ENCODE measurements at regions not wholly inside any gene's neighbourhood (a gene's known extent, or its start where the extent isn't known, plus 50 kb on each side); places are given as distances from the start of the nearest gene placed in this dataset.
A peak's percentile ranks its signal among the peaks of the same experiment; 100 is the strongest.
"Not testable (repeated sequence)": the region's sequence is repeated elsewhere in the genome, so short reads cannot be mapped to it uniquely, and the experiment has no call there.

DNA sequence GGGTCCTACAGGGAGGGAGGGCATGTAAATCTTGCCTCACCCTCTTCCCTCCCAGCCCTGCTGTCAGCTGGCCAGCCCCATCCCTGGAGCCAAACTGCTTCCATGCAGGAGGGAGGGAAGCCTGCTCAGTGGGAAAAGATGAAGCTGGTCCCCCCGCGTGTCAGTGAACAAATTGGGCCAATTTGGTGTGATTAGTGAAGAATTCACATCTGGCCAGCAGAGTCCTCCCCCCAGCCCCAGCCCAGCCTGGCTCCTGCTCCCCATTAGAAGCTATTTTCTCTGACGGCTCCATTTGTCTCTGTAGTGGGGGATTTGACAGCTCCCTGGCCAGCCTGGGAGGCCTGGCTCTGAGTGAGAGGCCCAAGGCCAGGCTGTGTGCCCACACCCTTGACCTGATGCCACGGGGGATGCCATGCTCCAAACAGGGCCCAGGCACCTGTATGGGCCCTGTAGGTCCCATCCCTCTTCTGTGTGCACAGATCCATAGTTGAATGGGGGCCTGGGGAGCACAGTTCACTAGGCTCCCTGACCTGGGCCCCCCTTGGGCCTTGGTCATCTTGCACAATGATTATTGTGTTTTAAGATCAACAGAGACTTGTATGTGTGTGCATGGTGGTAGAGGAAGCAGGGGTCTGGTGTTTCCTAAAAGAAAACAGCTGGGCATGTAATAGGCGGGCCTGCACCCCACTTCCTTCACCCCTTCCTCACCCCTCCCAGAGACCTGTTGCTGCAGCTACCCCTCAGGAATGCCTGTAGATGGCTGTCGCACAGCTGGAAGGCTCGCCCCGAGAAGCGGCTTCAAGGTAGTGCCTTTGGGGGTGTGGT lies 50.7 kb upstream of the TAC4 start:
- DNase-seq (ENCODE audit: low read depth) = no peak

DNA sequence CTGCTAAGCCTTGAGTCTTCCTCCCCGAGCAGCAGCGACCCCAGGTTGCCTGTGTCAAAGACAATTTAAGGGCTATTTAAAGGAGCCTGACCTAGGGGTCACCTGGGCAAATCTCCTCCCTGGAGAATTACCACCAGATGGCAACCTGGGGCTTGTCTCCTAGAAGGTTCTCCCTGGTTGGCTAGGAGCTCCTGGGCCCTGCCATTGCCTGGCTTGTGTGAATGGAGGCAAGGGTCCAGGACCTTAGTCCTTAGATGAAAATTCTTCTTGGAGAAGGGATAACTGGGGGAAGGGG lies 51.3 kb upstream of the TAC4 start:
- DNase-seq (ENCODE audit: low read depth) = no peak

DNA sequence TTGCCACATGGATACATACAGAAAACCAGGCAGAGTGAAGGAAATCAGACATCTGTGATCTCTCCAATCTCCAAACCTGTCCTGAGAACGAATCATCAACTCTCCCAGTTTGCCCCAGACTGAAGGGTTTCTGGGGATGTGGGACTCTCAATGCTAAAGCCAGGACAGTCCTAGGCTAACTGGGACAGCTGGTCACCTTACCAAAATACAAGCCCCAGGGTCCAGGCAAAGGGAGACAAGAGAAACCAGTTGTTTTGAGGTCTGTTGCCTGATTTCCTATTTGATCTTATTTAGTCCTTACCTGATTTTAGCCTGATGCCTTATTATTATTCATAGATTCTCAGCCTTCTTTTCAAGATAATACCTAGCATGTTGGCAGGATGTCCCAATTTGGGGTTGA lies 51.7 kb upstream of the TAC4 start:
- no peak for DNase-seq (ENCODE audit: low read depth)

DNA sequence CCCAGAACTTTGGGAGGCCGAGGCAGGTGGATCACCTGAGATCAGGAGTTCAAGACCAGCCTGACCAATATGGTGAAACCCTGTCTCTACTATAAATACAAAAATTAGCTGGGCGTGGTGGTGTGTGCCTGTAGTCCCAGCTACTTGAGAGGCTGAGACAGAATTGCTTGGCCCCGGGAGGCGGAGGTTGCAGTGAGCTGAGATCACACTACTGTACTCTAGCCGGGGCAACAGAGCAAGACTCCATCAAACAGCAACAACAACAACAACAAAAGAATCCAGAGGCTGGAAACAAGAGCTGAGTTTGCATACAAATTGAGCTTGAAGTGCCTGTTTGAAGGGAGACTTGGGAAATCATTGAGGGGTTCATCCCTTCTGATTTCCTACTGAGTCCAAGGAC lies 52.9 kb upstream of the TAC4 start:
- not testable (repeated sequence) for DNase-seq (ENCODE audit: low read depth)

DNA sequence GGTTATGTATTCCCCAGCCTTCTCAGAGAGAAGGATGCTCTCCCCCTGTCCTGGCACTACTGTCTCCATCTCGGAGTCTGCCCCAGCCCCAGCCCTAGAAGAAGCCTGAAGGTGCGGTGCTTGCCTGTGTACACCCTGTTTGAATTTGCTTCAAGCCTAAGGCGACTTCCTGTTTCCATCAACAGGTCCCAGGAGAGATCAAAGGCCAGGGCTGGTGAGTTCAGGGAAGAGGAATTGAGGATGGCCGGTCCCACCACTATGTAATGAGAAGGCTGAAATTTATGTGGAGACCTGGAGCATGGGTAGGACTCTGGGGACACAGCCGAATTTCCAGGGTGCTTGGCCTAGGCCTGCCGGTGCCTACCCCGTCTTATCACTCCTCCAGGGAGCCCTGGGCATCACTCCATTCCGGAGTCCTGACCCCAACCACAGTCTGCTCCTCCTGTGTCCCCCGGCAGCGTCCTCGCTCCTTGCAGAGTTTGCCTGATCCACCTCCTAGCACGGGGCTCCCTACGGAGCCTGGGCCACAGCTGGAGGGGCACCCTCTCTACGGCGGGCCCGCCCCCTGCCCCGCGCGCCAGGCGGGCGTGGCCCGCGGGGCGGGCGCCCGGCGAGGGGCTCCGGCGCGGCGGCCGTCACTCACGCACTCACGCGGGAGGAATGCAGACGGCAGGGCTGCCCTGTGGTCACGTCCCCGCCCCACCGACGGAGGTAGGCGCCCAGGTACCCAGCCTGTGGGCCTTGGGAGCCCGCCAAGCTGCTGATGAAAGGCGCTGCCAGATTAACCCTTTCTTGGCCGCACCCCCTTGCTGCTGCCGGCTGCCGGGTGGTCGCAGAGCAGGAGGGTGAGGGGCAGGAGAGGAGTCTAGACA lies 53.8 kb upstream of the TAC4 start:
- no peak for DNase-seq (ENCODE audit: low read depth)

DNA sequence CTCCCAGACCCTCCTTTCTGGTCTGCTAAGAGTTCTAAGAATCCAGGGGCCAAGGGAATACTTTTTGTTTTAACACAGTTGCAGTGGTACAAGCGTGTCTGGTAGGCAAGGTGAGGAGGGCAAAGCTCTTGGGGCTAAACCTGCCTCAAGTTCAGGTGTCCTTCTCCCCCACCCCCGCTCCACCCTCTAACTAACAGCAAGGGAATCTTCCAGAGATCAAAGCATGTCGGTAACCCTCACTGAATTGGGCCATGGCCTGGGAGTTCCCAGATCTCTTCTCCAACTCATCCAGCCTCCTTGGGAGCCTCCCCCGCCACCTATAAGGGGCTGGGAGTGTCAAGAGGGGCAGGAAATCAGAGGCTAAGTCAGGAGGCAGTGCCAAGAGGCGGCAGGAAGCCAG lies 55.7 kb upstream of the TAC4 start:
- DNase-seq (ENCODE audit: low read depth) = no peak

DNA sequence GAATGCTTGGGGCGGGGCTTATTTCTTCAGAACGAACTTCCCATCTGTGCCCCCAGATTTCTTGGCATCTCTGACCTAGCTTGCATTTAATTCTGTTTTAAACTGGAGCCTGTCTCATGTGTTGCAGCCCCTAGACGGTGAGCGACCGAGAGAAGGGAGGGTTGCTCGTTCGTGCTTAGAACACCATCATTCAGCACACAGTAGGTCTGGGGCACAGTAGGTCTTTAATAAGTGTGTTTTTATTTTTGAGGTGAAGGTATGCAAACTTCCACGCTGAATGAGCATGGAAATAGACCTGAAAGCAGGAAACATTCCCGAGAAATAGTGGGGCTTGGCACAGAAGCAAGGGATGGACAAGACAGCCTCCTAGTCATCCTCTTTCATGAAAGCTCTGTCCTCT lies 57.0 kb upstream of the TAC4 start:
- DNase-seq (ENCODE audit: low read depth) = no peak

DNA sequence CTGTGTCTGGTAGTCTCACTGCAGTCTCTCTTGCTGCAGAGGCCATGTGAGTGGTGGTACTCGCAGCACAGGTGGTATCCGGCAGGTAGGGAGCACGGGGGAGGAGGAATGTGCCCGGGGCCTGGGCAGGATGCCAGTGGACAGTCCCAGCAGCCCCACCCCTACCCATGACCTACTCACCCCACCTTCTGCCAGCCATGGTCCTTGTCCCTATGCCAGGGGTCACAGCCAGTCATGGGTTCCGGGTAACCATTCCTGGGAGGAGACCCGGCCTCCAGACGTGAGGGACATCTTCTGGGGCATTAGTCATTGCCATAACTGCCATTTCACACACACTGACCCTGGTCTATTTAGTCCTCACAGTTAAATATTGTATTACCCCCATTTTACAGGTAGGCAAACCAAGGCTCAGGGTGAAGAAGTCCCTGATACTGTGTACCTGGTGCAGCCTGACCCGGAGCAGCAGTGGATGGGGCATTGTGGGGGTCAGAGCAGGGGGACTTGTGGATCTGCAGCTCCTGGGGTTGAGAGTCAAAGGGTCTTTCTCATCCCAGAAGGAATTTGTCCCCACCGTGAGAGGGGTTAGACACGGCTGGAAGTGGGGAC lies 58.8 kb upstream of the TAC4 start:
- no peak for DNase-seq (ENCODE audit: low read depth)

DNA sequence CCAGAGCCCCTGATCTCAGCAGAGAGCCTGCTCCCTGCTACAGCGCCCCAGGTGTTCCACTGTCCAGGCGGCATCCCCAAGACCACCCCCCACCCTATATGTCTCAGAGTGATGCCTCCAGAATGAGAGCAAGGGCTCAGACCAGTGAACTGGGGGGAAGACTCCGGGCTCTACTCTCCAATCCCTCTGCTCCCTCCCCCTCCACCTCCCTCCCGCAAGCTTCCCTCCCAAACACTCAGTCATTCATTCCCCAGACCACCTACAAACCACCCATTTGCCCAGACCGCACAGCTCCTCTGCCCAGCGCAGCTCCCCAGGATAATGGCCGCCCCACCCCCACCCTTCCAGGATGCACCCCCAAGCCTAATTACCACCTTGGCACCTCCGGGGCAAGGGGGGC lies 59.4 kb upstream of the TAC4 start:
- no peak for DNase-seq (ENCODE audit: low read depth)

DNA sequence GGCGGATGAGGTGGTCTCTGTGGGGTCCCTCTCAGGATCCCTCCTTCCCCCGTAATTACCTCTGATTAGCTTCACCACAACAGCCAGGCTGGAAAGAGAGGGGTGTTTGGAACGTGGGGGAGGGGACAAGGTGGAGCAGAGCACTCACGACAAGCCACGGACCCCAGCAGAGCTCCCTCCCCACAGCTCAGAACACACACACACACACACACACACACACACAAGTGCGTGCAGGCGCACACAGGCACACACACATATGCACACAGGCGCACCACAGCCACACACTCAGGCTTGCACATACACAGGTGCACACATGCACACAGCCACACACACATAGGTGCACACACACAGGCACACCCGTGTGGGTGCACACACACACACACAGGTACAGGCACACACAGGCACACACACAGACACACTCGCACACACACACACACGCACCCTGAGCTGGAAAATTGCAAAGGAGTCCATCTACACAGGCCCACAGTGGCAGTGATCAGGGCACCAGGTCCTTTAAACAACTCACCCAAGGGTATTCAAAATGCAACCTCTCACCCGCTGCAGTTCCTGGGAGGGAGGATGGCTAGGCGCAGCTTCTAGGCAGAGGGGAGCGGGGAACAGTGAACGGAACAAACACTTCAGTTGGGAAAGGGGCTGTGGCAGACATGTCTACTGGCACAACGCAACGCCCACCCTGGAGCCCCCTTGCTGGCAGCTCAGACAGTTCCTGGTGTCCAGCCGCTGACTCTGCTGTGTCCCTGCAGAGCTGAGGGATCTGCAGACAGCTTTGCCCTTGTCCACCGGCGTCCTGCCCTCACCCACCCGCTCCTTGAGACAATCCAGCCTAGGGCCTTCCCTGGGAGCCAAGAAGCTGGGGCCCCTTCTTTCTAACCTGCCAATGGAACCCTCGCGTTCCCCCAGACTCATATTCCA lies 59.9 kb upstream of the DLX4 start:
- no peak for DNase-seq (ENCODE audit: low read depth)

DNA sequence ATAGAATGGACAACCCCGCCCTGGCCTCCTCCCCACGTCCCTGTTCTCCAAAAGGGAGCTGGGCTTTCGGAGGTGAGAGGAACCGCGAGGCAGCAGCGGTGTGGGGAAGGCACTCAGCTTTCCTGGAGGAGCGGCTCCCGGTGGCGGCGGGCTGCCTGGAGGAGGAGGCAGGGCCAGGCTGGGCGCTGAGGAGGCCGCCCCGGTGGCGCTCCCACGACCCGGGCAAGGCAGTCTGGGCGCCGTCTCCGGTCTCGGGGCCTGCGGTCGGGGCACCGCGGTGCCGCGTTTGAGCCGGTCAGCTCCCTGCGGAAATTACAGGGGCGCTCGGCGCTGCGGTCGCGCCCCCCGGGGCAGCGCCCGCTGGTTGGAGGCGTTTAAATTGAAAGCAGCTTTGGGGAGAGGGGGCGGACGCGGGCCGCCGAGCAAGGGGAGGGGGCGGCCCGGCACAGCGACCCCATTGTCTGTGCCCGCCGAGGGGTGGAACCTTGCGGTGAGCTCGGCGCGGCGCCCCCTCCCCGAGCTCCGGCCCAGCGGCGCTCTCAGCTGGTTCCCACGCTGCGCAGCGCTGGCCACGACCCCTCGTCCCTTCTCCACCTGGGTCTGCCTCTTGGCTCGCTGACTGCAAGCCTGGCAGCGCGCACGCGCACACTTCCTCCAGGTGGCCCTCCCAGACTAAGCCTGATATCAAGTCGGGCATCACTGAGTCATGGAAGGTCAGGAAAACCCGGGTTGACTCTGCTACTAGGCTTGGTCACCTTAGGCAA lies 58.7 kb upstream of the DLX4 start:
- peak; percentile 3 for DNase-seq (ENCODE audit: low read depth)

DNA sequence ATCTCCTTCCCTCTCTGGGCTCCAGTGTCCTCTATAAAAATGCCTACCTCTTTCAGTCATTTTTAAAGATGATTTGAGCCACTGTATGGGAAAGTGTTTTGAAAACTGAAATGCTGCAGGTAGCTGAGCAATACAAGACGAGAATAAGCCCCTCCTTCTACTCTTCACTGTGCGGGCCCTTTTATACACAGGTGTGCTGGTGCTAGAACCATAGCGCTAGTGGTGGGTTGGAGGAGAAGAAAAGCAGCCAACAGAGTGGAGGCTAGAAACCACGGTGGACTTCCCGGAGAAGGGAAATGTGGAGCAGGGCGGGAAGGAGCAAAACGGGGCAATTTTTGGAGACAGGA lies 58.2 kb upstream of the DLX4 start:
- DNase-seq (ENCODE audit: low read depth) = no peak

DNA sequence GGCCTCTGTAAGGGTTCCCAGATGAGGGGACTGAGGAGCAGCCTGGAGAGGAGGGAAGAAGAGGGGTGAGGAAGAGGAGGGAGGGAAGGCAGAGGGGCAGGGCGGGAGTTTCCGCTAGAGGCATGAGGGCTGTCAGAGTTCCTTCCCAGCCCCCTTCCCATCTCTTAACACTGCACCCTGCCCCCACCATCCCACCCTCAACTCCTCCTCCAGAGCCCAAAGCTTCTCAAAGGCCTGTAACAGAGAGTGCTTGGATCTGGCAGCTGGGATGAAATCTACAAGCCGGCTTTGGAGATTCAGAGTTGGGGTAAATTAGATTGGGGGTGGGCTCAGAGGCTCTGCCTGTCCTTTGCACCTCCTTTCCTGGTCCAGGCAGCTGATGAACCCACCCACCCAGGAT lies 57.3 kb upstream of the DLX4 start:
- no peak for DNase-seq (ENCODE audit: low read depth)

DNA sequence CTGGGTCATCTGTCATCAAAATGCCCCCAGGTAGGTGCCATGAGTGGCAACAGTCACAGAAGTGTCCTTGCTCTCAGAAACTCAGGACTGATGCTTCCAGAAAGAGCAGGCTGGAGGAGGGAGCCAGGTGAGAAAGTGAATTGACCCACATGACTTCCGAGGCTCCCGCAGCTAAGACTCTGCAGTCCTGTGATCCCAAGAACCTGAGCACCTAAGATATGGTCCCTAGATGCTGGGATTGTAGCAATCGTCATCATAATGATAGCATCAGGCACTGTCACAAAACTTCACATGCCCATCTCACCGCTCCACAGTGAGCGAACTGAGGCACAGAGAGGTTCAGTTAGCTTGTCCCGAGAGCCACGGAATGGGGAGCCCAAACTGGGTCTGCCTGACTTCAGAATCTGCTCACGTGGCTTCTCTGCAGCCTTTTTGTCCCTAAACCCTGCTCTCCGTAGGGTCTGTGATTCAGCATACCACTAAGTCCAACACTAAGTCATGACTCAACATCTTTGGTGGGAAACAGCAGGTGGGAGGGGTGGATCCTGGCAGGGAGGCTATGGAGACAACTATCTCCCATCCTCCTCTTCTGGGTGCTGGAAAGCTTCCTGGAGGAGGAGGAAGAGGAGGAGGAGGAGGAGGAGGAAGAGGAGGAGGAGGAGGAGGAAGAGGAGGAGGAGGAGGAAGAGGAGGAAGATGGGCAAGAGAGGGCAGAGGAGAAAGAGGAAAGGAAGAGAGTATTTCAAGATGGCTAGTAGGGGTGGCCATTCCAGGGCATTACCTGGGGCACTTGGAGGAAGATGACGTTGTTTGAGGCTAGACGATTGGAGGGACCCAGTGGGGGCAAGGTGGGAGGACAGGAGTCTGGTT lies 55.5 kb upstream of the DLX4 start:
- no peak for DNase-seq (ENCODE audit: low read depth)

DNA sequence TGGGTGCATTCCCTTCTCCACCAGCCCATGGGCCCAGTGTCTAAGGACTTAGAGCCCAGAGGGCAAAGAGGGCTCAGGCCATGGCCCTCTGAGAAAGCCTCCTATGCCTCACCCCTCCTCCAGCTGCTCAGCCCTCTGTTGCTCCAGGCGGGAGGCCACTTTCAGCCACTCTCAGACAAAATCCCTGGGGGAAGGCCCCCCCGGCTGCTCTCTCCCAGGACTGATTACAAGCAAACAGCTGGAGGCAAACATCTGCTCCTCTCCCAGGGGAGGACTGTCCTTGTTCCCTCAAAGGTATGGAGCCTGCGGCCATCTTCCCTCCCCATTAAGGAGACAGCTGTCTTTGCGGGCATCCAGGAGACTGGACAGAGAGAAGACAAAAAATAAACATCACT lies 54.9 kb upstream of the DLX4 start:
- no peak for DNase-seq (ENCODE audit: low read depth)

DNA sequence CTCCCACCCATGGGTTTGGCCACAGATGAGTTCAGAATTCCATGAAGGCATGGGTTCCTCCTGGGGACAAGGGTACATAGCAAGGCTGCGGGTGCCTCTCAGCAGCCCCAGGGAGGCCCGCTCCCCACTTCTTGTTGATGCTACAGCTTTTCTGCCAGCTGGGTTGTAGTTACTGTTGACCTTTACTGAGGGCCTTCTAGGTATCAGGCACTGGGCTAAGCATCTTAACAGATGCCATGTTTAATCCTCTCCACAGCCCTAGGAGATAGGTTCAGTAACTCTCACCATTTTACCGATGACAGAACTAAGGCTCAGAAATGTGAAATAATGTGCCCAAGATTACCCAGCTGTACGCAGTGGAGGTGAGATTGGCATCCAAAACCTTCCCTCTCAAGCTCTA lies 54.3 kb upstream of the DLX4 start:
- DNase-seq (ENCODE audit: low read depth) = no peak

DNA sequence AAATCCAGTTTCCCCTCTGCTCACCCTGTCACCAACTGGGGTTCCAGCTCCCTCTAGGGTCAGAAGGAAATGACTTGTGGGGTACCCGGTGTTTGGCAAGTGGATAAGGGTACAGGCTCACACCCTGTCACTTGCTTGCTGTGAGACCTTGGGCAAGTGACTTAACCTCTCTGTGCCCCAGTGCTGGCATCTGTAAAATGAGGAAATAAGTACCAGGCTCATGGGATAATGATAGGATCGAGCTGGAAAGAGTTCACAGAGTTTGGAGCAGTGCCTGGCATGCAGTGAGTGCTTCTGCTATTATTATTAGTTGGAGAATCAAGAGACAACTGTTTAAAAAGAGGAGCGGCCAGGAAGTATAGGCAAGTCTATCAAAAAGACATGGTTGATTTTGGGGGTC lies 53.7 kb upstream of the DLX4 start:
- no peak for DNase-seq (ENCODE audit: low read depth)

DNA sequence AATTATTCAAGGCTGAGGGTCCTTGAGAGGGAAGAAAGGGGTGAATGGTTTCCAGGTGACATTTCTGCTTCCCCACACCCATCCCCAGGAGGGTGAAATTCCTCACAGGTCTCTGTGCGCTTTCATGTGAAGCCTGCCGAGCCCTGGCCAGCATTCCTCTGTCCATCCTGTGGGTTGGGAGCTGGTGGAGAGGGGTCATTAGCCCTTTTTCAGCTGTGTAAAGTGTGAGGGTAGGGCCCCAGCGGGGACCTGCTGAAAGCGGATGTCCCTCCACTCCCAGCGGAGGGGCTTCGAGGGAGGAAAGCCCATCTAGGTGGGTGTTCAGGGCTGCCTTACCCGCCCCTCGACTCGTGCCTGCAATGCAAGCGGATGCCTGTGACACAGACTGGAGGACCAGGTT lies 53.3 kb upstream of the DLX4 start:
- no peak for DNase-seq (ENCODE audit: low read depth)

DNA sequence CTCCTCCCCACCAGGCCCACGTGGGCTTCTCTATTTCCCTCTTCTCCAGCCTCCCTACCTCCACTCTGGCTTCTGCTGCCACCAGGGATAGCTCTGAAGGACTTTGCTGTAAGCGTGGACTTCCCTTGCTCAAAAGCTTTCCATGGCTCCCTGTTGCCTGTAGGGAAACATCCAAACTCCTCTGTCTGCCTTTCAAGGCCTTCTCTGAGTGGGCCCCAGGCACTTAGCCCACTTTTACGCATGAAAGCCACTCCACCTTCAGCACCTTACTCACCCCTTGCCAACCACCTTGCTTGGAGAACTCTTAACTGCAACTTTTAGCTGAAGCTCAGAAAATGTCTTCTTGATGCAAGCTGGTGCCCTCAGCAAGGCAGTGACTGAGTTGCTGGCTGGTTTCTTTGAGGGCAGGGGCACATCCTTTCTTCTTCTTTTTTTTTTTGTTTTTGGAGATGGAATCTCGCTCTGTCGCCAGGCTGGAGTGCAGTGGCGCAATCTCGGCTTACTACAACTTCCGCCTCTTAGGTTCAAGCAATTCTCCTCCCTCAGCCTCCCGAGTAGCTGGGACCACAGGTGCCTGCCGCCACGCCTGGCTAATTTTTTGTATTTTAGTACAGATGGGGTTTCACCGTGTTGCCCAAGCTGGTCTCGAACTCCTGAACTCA lies 52.0 kb upstream of the DLX4 start:
- DNase-seq (ENCODE audit: low read depth) = no peak

DNA sequence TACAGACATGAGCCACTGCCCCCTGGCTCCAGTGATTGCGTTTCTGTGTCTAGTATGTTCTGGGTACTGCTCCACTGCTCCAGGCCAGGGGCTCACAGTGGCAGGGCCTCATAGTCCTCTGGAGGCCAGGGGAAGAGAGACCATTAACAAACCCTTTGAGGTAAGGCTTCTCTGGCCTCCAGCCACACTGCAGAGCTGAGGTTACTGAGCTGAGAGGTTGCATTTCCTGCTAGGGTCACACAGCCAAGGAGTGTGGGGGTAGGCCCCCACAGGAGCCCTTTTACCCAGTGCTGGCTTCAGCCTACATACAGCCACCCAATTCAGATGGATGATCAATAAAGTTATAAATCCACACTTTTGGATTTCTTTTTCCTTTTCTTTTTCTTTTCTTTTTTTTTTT lies 50.4 kb upstream of the DLX4 start:
- DNase-seq (ENCODE audit: low read depth) = no peak
